ENCODE measurements at regions not wholly inside any gene's neighbourhood (a gene's known extent, or its start where the extent isn't known, plus 50 kb on each side); places are given as distances from the start of the nearest gene placed in this dataset.

GRCh38 chr14:84674636-84675035 lies 855.3 kb upstream of the FLRT2 start:
- Histone ChIP-seq H3K27me3 (ENCODE audit: control insufficient read depth, insufficient read depth, low read length) (no peaks in the 10 kb centered on the region), H3K9me3 (ENCODE audit: control insufficient read depth, insufficient read depth, low read length) (no peaks in the 10 kb centered on the region), H3K4me3 (ENCODE audit: low read depth, low read length) (no peak overlapping the region), H3K27ac (ENCODE audit: low read depth, low read length) (no peak overlapping the region)
- DNase-seq (ENCODE audit: low read depth, low spot score) = no peak
- POLR2A ChIA-PET = no interaction called here
- CTCF ChIA-PET = no interaction called here
- no peak for TF ChIP-seq CTCF (IDR thresholded peaks at IDR 0.05; ENCODE audit: low read depth, low read length)

GRCh38 chr14:84686550-84686949 lies 843.4 kb upstream of the FLRT2 start:
- ChIA-PET POLR2A (no interaction called here), CTCF (no interaction called here)
- no peak for TF ChIP-seq CTCF (IDR thresholded peaks at IDR 0.05; ENCODE audit: low read depth, low read length)

GRCh38 chr14:84688297-84689025 lies 841.5 kb upstream of the FLRT2 start:
- CTCF ChIA-PET = no interaction called here
- no peak for TF ChIP-seq CTCF (IDR thresholded peaks at IDR 0.05; ENCODE audit: low read depth, low read length)

More at GRCh38 chr14:84686550-84686949, 843.4 kb upstream of the FLRT2 start:
- Histone ChIP-seq H3K9me3 (ENCODE audit: control insufficient read depth, insufficient read depth, low read length) (no peaks in the 10 kb centered on the region), H3K27ac (ENCODE audit: low read depth, low read length) (no peak overlapping the region), H3K27me3 (ENCODE audit: control insufficient read depth, insufficient read depth, low read length) (no peaks in the 10 kb centered on the region), H3K4me3 (ENCODE audit: low read depth, low read length) (no peak overlapping the region)
- no peak for DNase-seq (ENCODE audit: low read depth, low spot score)

GRCh38 chr14:84694161-84694560 lies 835.8 kb upstream of the FLRT2 start:
- Histone ChIP-seq H3K27me3 (ENCODE audit: control insufficient read depth, insufficient read depth, low read length) (no peaks in the 10 kb centered on the region), H3K9me3 (ENCODE audit: control insufficient read depth, insufficient read depth, low read length) (no peaks in the 10 kb centered on the region), H3K4me3 (ENCODE audit: low read depth, low read length) (no peak overlapping the region), H3K27ac (ENCODE audit: low read depth, low read length) (no peak overlapping the region)
- POLR2A ChIA-PET = no interaction called here
- TF ChIP-seq CTCF (IDR thresholded peaks at IDR 0.05; ENCODE audit: low read depth, low read length) = no peak
- no peak for DNase-seq (ENCODE audit: low read depth, low spot score)
- CTCF ChIA-PET = no interaction called here

More at GRCh38 chr14:84688297-84689025, 841.5 kb upstream of the FLRT2 start:
- no peaks in the 10 kb centered on the region for H3K9me3 ChIP-seq (ENCODE audit: control insufficient read depth, insufficient read depth, low read length)
- no peak overlapping the region for H3K4me3 ChIP-seq (ENCODE audit: low read depth, low read length)
- H3K27me3 ChIP-seq (ENCODE audit: control insufficient read depth, insufficient read depth, low read length) = no peaks in the 10 kb centered on the region
- no peak overlapping the region for H3K27ac ChIP-seq (ENCODE audit: low read depth, low read length)
- DNase-seq (ENCODE audit: low read depth, low spot score) = no peak
- POLR2A ChIA-PET = no interaction called here

GRCh38 chr14:84704601-84705000 lies 825.3 kb upstream of the FLRT2 start:
- DNase-seq (ENCODE audit: low read depth, low spot score) = no peak
- Histone ChIP-seq H3K27me3 (ENCODE audit: control insufficient read depth, insufficient read depth, low read length) (no peaks in the 10 kb centered on the region), H3K4me3 (ENCODE audit: low read depth, low read length) (no peak overlapping the region), H3K9me3 (ENCODE audit: control insufficient read depth, insufficient read depth, low read length) (no peaks in the 10 kb centered on the region), H3K27ac (ENCODE audit: low read depth, low read length) (no peak overlapping the region)
- POLR2A ChIA-PET = no interaction called here
- no peak for TF ChIP-seq CTCF (IDR thresholded peaks at IDR 0.05; ENCODE audit: low read depth, low read length)
- CTCF ChIA-PET = no interaction called here
